ENCODE measurements at regions not wholly inside any gene's neighbourhood (a gene's known extent, or its start where the extent isn't known, plus 50 kb on each side); places are given as distances from the start of the nearest gene placed in this dataset.

DNA sequence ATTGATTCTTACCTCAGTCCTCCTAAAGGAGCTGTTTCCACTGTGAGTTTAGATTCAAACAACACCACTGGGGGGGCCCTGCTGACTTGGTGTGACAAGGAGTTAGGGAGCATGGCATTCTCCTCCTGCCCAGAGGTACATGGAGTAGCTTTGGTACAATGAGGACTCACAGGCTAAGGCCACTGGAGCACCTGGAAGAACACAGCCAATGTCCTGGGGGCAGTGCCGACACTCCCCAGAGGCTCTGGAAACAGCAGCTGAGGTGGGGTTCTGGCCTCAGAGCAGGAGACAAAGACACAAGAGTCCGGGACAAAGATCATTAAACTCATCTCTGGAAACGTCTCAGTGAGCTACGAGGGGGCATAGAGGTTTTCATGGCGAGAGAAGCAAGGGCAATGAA, 69.7 kb upstream of the POMGNT2 start:
- TF ChIP-seq, protein P1, sequence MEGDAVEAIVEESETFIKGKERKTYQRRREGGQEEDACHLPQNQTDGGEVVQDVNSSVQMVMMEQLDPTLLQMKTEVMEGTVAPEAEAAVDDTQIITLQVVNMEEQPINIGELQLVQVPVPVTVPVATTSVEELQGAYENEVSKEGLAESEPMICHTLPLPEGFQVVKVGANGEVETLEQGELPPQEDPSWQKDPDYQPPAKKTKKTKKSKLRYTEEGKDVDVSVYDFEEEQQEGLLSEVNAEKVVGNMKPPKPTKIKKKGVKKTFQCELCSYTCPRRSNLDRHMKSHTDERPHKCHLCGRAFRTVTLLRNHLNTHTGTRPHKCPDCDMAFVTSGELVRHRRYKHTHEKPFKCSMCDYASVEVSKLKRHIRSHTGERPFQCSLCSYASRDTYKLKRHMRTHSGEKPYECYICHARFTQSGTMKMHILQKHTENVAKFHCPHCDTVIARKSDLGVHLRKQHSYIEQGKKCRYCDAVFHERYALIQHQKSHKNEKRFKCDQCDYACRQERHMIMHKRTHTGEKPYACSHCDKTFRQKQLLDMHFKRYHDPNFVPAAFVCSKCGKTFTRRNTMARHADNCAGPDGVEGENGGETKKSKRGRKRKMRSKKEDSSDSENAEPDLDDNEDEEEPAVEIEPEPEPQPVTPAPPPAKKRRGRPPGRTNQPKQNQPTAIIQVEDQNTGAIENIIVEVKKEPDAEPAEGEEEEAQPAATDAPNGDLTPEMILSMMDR (IDR thresholded peaks at IDR 0.05; ENCODE audit: low read depth, low read length) = no peak
- no peak for TF ChIP-seq EZH2phosphoT487 (IDR thresholded peaks at IDR 0.05; ENCODE audit: low read depth)

Data from OCI-LY3 (cell line).